H9 (cell line): ENCODE measurements at regions not wholly inside any gene's neighbourhood (a gene's known extent, or its start where the extent isn't known, plus 50 kb on each side); places are given as distances from the start of the nearest gene placed in this dataset.

ENCODE experiments used
- DNase-seq: peaks from one replicate; pipeline ENCODE4 v3.0.0-alpha.2; 2017
- H2AFZ ChIP-seq: one replicate; pipeline ENCODE4 v1.6.1; 2013; ENCODE audit warnings: mild to moderate bottlenecking, low read length, control low read depth, moderate library complexity
- H2AK5ac ChIP-seq: 2 replicates; pipeline ENCODE4 v1.6.1; 2013; ENCODE audit warnings: low read length, control low read depth, mixed read lengths; ENCODE audit not compliant: insufficient read length
- H2BK120ac ChIP-seq: one replicate; pipeline ENCODE4 v1.6.1; 2013; ENCODE audit warnings: low read depth, mild to moderate bottlenecking, low read length, control low read depth, inconsistent platforms; ENCODE audit not compliant: poor library complexity, severe bottlenecking
- H2BK12ac ChIP-seq: 2 replicates; pipeline ENCODE4 v1.6.1; 2013; ENCODE audit warnings: low read length, control low read depth, mixed read lengths, low read depth; ENCODE audit not compliant: insufficient read length
- H2BK15ac ChIP-seq: 2 replicates; pipeline ENCODE4 v1.6.1; 2013; ENCODE audit warnings: low read depth, low read length, control low read depth
- H2BK20ac ChIP-seq: one replicate; pipeline ENCODE4 v1.6.1; 2013; ENCODE audit warnings: low read depth, mild to moderate bottlenecking, low read length, control low read depth, inconsistent platforms; ENCODE audit not compliant: poor library complexity, severe bottlenecking
- H2BK5ac ChIP-seq: 2 replicates; pipeline ENCODE4 v1.6.1; 2013; ENCODE audit warnings: low read length, control low read depth, mixed read lengths; ENCODE audit not compliant: insufficient read length
- H3K14ac ChIP-seq: 2 replicates; pipeline ENCODE4 v1.6.1; 2013; ENCODE audit warnings: low read length, control low read depth; ENCODE audit not compliant: insufficient read depth
- H3K18ac ChIP-seq: 2 replicates; pipeline ENCODE4 v1.6.1; 2013; ENCODE audit warnings: low read depth, mild to moderate bottlenecking, mixed read lengths, low read length, control low read depth; ENCODE audit not compliant: insufficient read length
- H3K23ac ChIP-seq: 2 replicates; pipeline ENCODE4 v1.6.1; 2013; ENCODE audit warnings: low read length, control low read depth, mixed read lengths, low read depth; ENCODE audit not compliant: insufficient read length
- H3K23me2 ChIP-seq: 2 replicates; pipeline ENCODE4 v1.6.1; 2013; ENCODE audit warnings: low read depth, mild to moderate bottlenecking, mixed read lengths, low read length, control low read depth; ENCODE audit not compliant: insufficient read length, poor library complexity, severe bottlenecking
- H3K27ac ChIP-seq: 2 replicates; pipeline ENCODE4 v1.5.1; 2013; ENCODE audit warnings: low read length, control low read depth, mixed read lengths, low read depth; ENCODE audit not compliant: insufficient read length
- H3K27me3 ChIP-seq: 2 replicates; pipeline ENCODE4 v1.6.1; 2013; ENCODE audit warnings: low read length, control low read depth, inconsistent platforms; ENCODE audit not compliant: insufficient read depth
- H3K4ac ChIP-seq: 2 replicates; pipeline ENCODE4 v1.6.1; 2013; ENCODE audit warnings: low read depth, mild to moderate bottlenecking, control low read depth, inconsistent platforms, low read length, moderate library complexity
- H3K4me1 ChIP-seq: 2 replicates; pipeline ENCODE4 v1.6.1; 2013; ENCODE audit warnings: low read length, control low read depth, inconsistent platforms; ENCODE audit not compliant: insufficient read depth
- H3K4me2 ChIP-seq: 2 replicates; pipeline ENCODE4 v1.6.1; 2013; ENCODE audit warnings: low read length, control low read depth, mixed read lengths; ENCODE audit not compliant: insufficient read length, insufficient read depth
- H3K56ac ChIP-seq: 2 replicates; pipeline ENCODE4 v1.6.1; 2013; ENCODE audit warnings: low read depth, mild to moderate bottlenecking, mixed read lengths, low read length, control low read depth; ENCODE audit not compliant: insufficient read length
- H3K79me1 ChIP-seq: 2 replicates; pipeline ENCODE4 v1.6.1; 2013; ENCODE audit warnings: low read depth, mild to moderate bottlenecking, moderate library complexity, low read length, control low read depth, inconsistent platforms; ENCODE audit not compliant: insufficient read depth, poor library complexity, severe bottlenecking
- H3K79me2 ChIP-seq: 2 replicates; pipeline ENCODE4 v1.6.1; 2013; ENCODE audit warnings: low read length, control low read depth, inconsistent platforms; ENCODE audit not compliant: insufficient read depth
- H3K9ac ChIP-seq: 2 replicates; pipeline ENCODE4 v1.6.1; 2013; ENCODE audit warnings: low read length, control low read depth, mixed read lengths; ENCODE audit not compliant: insufficient read length; ENCODE audit errors: extremely low read depth
- H3K9me3 ChIP-seq: one replicate; pipeline ENCODE4 v1.6.1; 2013; ENCODE audit warnings: low read depth, low read length, inconsistent platforms; ENCODE audit not compliant: control insufficient read depth
- H3T11ph ChIP-seq: one replicate; pipeline ENCODE4 v1.6.1; 2013; ENCODE audit warnings: mild to moderate bottlenecking, low read length, control low read depth, inconsistent platforms
- H4K20me1 ChIP-seq: one replicate; pipeline ENCODE4 v1.6.1; 2013; ENCODE audit not compliant: control insufficient read depth, insufficient read length, insufficient read depth
- H4K5ac ChIP-seq: 2 replicates; pipeline ENCODE4 v1.6.1; 2013; ENCODE audit warnings: low read depth, mild to moderate bottlenecking, mixed read lengths, low read length, control low read depth; ENCODE audit not compliant: insufficient read length
- H4K8ac ChIP-seq: replicated peaks from 2 replicates; pipeline ENCODE4 v1.6.1; 2013; ENCODE audit warnings: low read length, control low read depth, mixed read lengths, low read depth; ENCODE audit not compliant: insufficient read length
- H4K91ac ChIP-seq: 2 replicates; pipeline ENCODE4 v1.6.1; 2013; ENCODE audit warnings: low read depth, mild to moderate bottlenecking, moderate library complexity, mixed read lengths, low read length, control low read depth; ENCODE audit not compliant: insufficient read length
- H3K27ac Mint-ChIP-seq, 3 experiments: 2 replicates in 2 of 3; 3 replicates in 1 of 3; pipeline ENCODE4 v1.8.0; 2020 to 2021; ENCODE audit warnings: mixed read lengths in 3 of 3, mild to moderate bottlenecking in 1 of 3, moderate library complexity in 1 of 3
- H3K27me3 Mint-ChIP-seq: 2 replicates; pipeline ENCODE4 v1.8.0; 2021; ENCODE audit warnings: low read depth, mild to moderate bottlenecking, moderate library complexity, mixed read lengths
- H3K36me3 Mint-ChIP-seq, 3 experiments: 2 replicates in 2 of 3; 3 replicates in 1 of 3; pipeline ENCODE4 v1.8.0; 2020 to 2021; ENCODE audit warnings: low read depth in 3 of 3, mixed read lengths in 3 of 3; ENCODE audit not compliant: insufficient read depth in 1 of 3
- H3K4me1 Mint-ChIP-seq, 2 experiments: 2 replicates each; pipeline ENCODE4 v1.8.0; 2020; ENCODE audit warnings: mixed read lengths in 2 of 2
- H3K4me3 Mint-ChIP-seq, 2 experiments: 2 replicates in 1 of 2; 3 replicates in 1 of 2; pipeline ENCODE4 v1.8.0; 2020 to 2021; ENCODE audit warnings: mild to moderate bottlenecking in 2 of 2, mixed read lengths in 2 of 2, moderate library complexity in 1 of 2
- H3K9me3 Mint-ChIP-seq, 2 experiments: 2 replicates in 1 of 2; 3 replicates in 1 of 2; pipeline ENCODE4 v1.8.0; 2020; ENCODE audit warnings: mild to moderate bottlenecking in 2 of 2, mixed read lengths in 2 of 2, moderate library complexity in 1 of 2
- CTCF ChIP-seq: fragments of 200-600 bp; sonication (generic); conservative IDR thresholded peaks from 3 replicates; pipeline ENCODE4 v1.8.0; 2021; ENCODE audit warnings: antibody characterized with exemption, mild to moderate bottlenecking
- WGBS: extraction: QIAGEN DNeasy Blood & Tissue Kit; methylation state at CpG from one replicate; pipeline ENCODE4 v1.1.7; 2013; ENCODE audit warnings: missing lambda C conversion rate, low lambda C conversion rate, mixed read lengths; ENCODE audit not compliant: insufficient read length; ENCODE audit errors: extremely low coverage; 5-methylcytosine and 5-hydroxymethylcytosine counted together

- Histone ChIP-seq H3K79me2 (no peaks in the 10 kb centered on the region), H4K8ac (no peak overlapping the region), H3K27me3 (0 out of 2 replicates have a peak, but pooled peaks cover 1% of the 10 kb centered on the region), H2AFZ (no peak overlapping the region), H3K79me1 (no peaks in the 10 kb centered on the region), H3K9me3 (no peaks in the 10 kb centered on the region), H3K18ac (no peak overlapping the region), H3K14ac (no peak overlapping the region), H4K20me1 (no peaks in the 10 kb centered on the region), H4K91ac (no peak overlapping the region), H3K9ac (no peak overlapping the region), H4K5ac (no peak overlapping the region), H2BK20ac (no peak overlapping the region), H3K23ac (no peak overlapping the region), H2AK5ac (no peak overlapping the region), H2BK120ac (no peak overlapping the region), H3K4ac (no peak overlapping the region), H3K4me1 (peaks cover 1% of the 10 kb centered on the region; the same call in 1 of the 2 replicates), H3T11ph (no peak overlapping the region), H2BK15ac (no peak overlapping the region), H3K4me2 (no peak overlapping the region), H3K56ac (no peak overlapping the region), H3K27ac (no peak overlapping the region), H3K23me2 (no peaks in the 10 kb centered on the region), H2BK5ac (no peak overlapping the region), H2BK12ac (no peak overlapping the region)
- H3K27ac Mint-ChIP-seq: no peak overlapping the region
- no peak overlapping the region for H3K4me3 Mint-ChIP-seq
- TF ChIP-seq CTCF: no peak
- no CpG with 5 or more reads among the region's 4 CpGs for WGBS
- no peak for DNase-seq
- peaks cover 27 to 36% of the 10 kb centered on the region in 2 experiments for H3K4me1 Mint-ChIP-seq
- no peaks in the 10 kb centered on the region for H3K36me3 Mint-ChIP-seq
- H3K27me3 Mint-ChIP-seq: peaks cover 29% of the 10 kb centered on the region
- H3K9me3 Mint-ChIP-seq: peaks cover 4 to 8% of the 10 kb centered on the region in 2 experiments; a peak in 3 of 5 replicates
Observed at GRCh38 chr19:29287061-29287460, 74.1 kb upstream of the UQCRFS1 start.
